H9 (cell line): ENCODE measurements at regions not wholly inside any gene's neighbourhood (a gene's known extent, or its start where the extent isn't known, plus 50 kb on each side); places are given as distances from the start of the nearest gene placed in this dataset.

Experiments
- DNase-seq: peaks from one replicate; pipeline ENCODE4 v3.0.0-alpha.2; 2017
- H2AFZ ChIP-seq: one replicate; pipeline ENCODE4 v1.6.1; 2013; ENCODE audit warnings: mild to moderate bottlenecking, low read length, control low read depth, moderate library complexity
- H2AK5ac ChIP-seq: 2 replicates; pipeline ENCODE4 v1.6.1; 2013; ENCODE audit warnings: low read length, control low read depth, mixed read lengths; ENCODE audit not compliant: insufficient read length
- H2BK120ac ChIP-seq: one replicate; pipeline ENCODE4 v1.6.1; 2013; ENCODE audit warnings: low read depth, mild to moderate bottlenecking, low read length, control low read depth, inconsistent platforms; ENCODE audit not compliant: poor library complexity, severe bottlenecking
- H2BK12ac ChIP-seq: 2 replicates; pipeline ENCODE4 v1.6.1; 2013; ENCODE audit warnings: low read length, control low read depth, mixed read lengths, low read depth; ENCODE audit not compliant: insufficient read length
- H2BK15ac ChIP-seq: 2 replicates; pipeline ENCODE4 v1.6.1; 2013; ENCODE audit warnings: low read depth, low read length, control low read depth
- H2BK20ac ChIP-seq: one replicate; pipeline ENCODE4 v1.6.1; 2013; ENCODE audit warnings: low read depth, mild to moderate bottlenecking, low read length, control low read depth, inconsistent platforms; ENCODE audit not compliant: poor library complexity, severe bottlenecking
- H2BK5ac ChIP-seq: 2 replicates; pipeline ENCODE4 v1.6.1; 2013; ENCODE audit warnings: low read length, control low read depth, mixed read lengths; ENCODE audit not compliant: insufficient read length
- H3K14ac ChIP-seq: 2 replicates; pipeline ENCODE4 v1.6.1; 2013; ENCODE audit warnings: low read length, control low read depth; ENCODE audit not compliant: insufficient read depth
- H3K18ac ChIP-seq: 2 replicates; pipeline ENCODE4 v1.6.1; 2013; ENCODE audit warnings: low read depth, mild to moderate bottlenecking, mixed read lengths, low read length, control low read depth; ENCODE audit not compliant: insufficient read length
- H3K23ac ChIP-seq: 2 replicates; pipeline ENCODE4 v1.6.1; 2013; ENCODE audit warnings: low read length, control low read depth, mixed read lengths, low read depth; ENCODE audit not compliant: insufficient read length
- H3K23me2 ChIP-seq: 2 replicates; pipeline ENCODE4 v1.6.1; 2013; ENCODE audit warnings: low read depth, mild to moderate bottlenecking, mixed read lengths, low read length, control low read depth; ENCODE audit not compliant: insufficient read length, poor library complexity, severe bottlenecking
- H3K27ac ChIP-seq: 2 replicates; pipeline ENCODE4 v1.5.1; 2013; ENCODE audit warnings: low read length, control low read depth, mixed read lengths, low read depth; ENCODE audit not compliant: insufficient read length
- H3K27me3 ChIP-seq: 2 replicates; pipeline ENCODE4 v1.6.1; 2013; ENCODE audit warnings: low read length, control low read depth, inconsistent platforms; ENCODE audit not compliant: insufficient read depth
- H3K4ac ChIP-seq: 2 replicates; pipeline ENCODE4 v1.6.1; 2013; ENCODE audit warnings: low read depth, mild to moderate bottlenecking, control low read depth, inconsistent platforms, low read length, moderate library complexity
- H3K4me1 ChIP-seq: 2 replicates; pipeline ENCODE4 v1.6.1; 2013; ENCODE audit warnings: low read length, control low read depth, inconsistent platforms; ENCODE audit not compliant: insufficient read depth
- H3K4me2 ChIP-seq: 2 replicates; pipeline ENCODE4 v1.6.1; 2013; ENCODE audit warnings: low read length, control low read depth, mixed read lengths; ENCODE audit not compliant: insufficient read length, insufficient read depth
- H3K56ac ChIP-seq: 2 replicates; pipeline ENCODE4 v1.6.1; 2013; ENCODE audit warnings: low read depth, mild to moderate bottlenecking, mixed read lengths, low read length, control low read depth; ENCODE audit not compliant: insufficient read length
- H3K79me1 ChIP-seq: 2 replicates; pipeline ENCODE4 v1.6.1; 2013; ENCODE audit warnings: low read depth, mild to moderate bottlenecking, moderate library complexity, low read length, control low read depth, inconsistent platforms; ENCODE audit not compliant: insufficient read depth, poor library complexity, severe bottlenecking
- H3K79me2 ChIP-seq: 2 replicates; pipeline ENCODE4 v1.6.1; 2013; ENCODE audit warnings: low read length, control low read depth, inconsistent platforms; ENCODE audit not compliant: insufficient read depth
- H3K9ac ChIP-seq: 2 replicates; pipeline ENCODE4 v1.6.1; 2013; ENCODE audit warnings: low read length, control low read depth, mixed read lengths; ENCODE audit not compliant: insufficient read length; ENCODE audit errors: extremely low read depth
- H3K9me3 ChIP-seq: one replicate; pipeline ENCODE4 v1.6.1; 2013; ENCODE audit warnings: low read depth, low read length, inconsistent platforms; ENCODE audit not compliant: control insufficient read depth
- H3T11ph ChIP-seq: one replicate; pipeline ENCODE4 v1.6.1; 2013; ENCODE audit warnings: mild to moderate bottlenecking, low read length, control low read depth, inconsistent platforms
- H4K20me1 ChIP-seq: one replicate; pipeline ENCODE4 v1.6.1; 2013; ENCODE audit not compliant: control insufficient read depth, insufficient read length, insufficient read depth
- H4K5ac ChIP-seq: 2 replicates; pipeline ENCODE4 v1.6.1; 2013; ENCODE audit warnings: low read depth, mild to moderate bottlenecking, mixed read lengths, low read length, control low read depth; ENCODE audit not compliant: insufficient read length
- H4K8ac ChIP-seq: replicated peaks from 2 replicates; pipeline ENCODE4 v1.6.1; 2013; ENCODE audit warnings: low read length, control low read depth, mixed read lengths, low read depth; ENCODE audit not compliant: insufficient read length
- H4K91ac ChIP-seq: 2 replicates; pipeline ENCODE4 v1.6.1; 2013; ENCODE audit warnings: low read depth, mild to moderate bottlenecking, moderate library complexity, mixed read lengths, low read length, control low read depth; ENCODE audit not compliant: insufficient read length
- H3K27ac Mint-ChIP-seq, 3 experiments: 2 replicates in 2 of 3; 3 replicates in 1 of 3; pipeline ENCODE4 v1.8.0; 2020 to 2021; ENCODE audit warnings: mixed read lengths in 3 of 3, mild to moderate bottlenecking in 1 of 3, moderate library complexity in 1 of 3
- H3K27me3 Mint-ChIP-seq: 2 replicates; pipeline ENCODE4 v1.8.0; 2021; ENCODE audit warnings: low read depth, mild to moderate bottlenecking, moderate library complexity, mixed read lengths
- H3K36me3 Mint-ChIP-seq, 3 experiments: 2 replicates in 2 of 3; 3 replicates in 1 of 3; pipeline ENCODE4 v1.8.0; 2020 to 2021; ENCODE audit warnings: low read depth in 3 of 3, mixed read lengths in 3 of 3; ENCODE audit not compliant: insufficient read depth in 1 of 3
- H3K4me1 Mint-ChIP-seq, 2 experiments: 2 replicates each; pipeline ENCODE4 v1.8.0; 2020; ENCODE audit warnings: mixed read lengths in 2 of 2
- H3K4me3 Mint-ChIP-seq, 2 experiments: 2 replicates in 1 of 2; 3 replicates in 1 of 2; pipeline ENCODE4 v1.8.0; 2020 to 2021; ENCODE audit warnings: mild to moderate bottlenecking in 2 of 2, mixed read lengths in 2 of 2, moderate library complexity in 1 of 2
- H3K9me3 Mint-ChIP-seq, 2 experiments: 2 replicates in 1 of 2; 3 replicates in 1 of 2; pipeline ENCODE4 v1.8.0; 2020; ENCODE audit warnings: mild to moderate bottlenecking in 2 of 2, mixed read lengths in 2 of 2, moderate library complexity in 1 of 2
- CTCF ChIP-seq: fragments of 200-600 bp; sonication (generic); conservative IDR thresholded peaks from 3 replicates; pipeline ENCODE4 v1.8.0; 2021; ENCODE audit warnings: antibody characterized with exemption, mild to moderate bottlenecking
- WGBS: extraction: QIAGEN DNeasy Blood & Tissue Kit; methylation state at CpG from one replicate; pipeline ENCODE4 v1.1.7; 2013; ENCODE audit warnings: missing lambda C conversion rate, low lambda C conversion rate, mixed read lengths; ENCODE audit not compliant: insufficient read length; ENCODE audit errors: extremely low coverage; 5-methylcytosine and 5-hydroxymethylcytosine counted together

DNA sequence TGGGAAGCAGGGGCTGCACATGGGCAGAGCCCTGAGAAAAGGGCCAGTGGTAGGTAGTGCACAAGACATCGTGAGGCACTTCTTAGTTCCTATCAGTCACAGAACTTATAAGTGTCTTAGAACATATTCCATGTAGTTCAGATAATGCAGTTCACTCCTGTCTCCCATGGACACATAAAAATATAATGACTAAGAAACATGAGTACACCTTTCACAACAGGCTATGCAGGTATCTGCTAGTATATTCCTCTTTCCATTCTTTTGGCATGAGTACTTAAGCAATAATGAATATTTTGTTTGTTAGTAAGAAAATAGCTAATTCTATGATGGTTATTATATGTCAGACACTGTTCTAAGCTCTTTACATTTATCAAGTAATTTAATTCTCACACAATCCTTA is 808.4 kb downstream of the BCL11A start:
- H2BK20ac ChIP-seq = no peak overlapping the region
- no peak overlapping the region for H2AK5ac ChIP-seq
- no peak overlapping the region for H4K91ac ChIP-seq
- no peak overlapping the region for H2BK120ac ChIP-seq
- H2AFZ ChIP-seq = no peak overlapping the region
- H3K4me1 Mint-ChIP-seq = no peaks in the 10 kb centered on the region
- no peak overlapping the region for H3K4ac ChIP-seq
- H3K27ac ChIP-seq = no peak overlapping the region
- H3K23ac ChIP-seq = no peak overlapping the region
- H4K20me1 ChIP-seq = no peaks in the 10 kb centered on the region
- H2BK15ac ChIP-seq = no peak overlapping the region
- H3K18ac ChIP-seq = no peak overlapping the region
- no peak overlapping the region for H4K5ac ChIP-seq
- no peak overlapping the region for H3K14ac ChIP-seq
- no peaks in the 10 kb centered on the region for H3K79me1 ChIP-seq
- no peaks in the 10 kb centered on the region for H3K23me2 ChIP-seq
- no peak overlapping the region for H3K4me2 ChIP-seq
- H2BK5ac ChIP-seq = no peak overlapping the region
- H3K79me2 ChIP-seq = no peaks in the 10 kb centered on the region
- H3K27me3 Mint-ChIP-seq = no peaks in the 10 kb centered on the region
- H4K8ac ChIP-seq = no peak overlapping the region
- no peaks in the 10 kb centered on the region for H3K9me3 ChIP-seq
- peak overlapping the region in 1 of 3 experiments; percentile 17; a peak in 1 of 7 replicates for H3K27ac Mint-ChIP-seq
- TF ChIP-seq CTCF = no peak
- no CpG with 5 or more reads among the region's 1 CpG for WGBS
- no peaks in the 10 kb centered on the region for H3K9me3 Mint-ChIP-seq
- H3K56ac ChIP-seq = no peak overlapping the region
- H3K9ac ChIP-seq = no peak overlapping the region
- H3T11ph ChIP-seq = no peak overlapping the region
- H2BK12ac ChIP-seq = no peak overlapping the region
- DNase-seq = no peak
- H3K4me1 ChIP-seq = no peaks in the 10 kb centered on the region
- no peaks in the 10 kb centered on the region for H3K27me3 ChIP-seq
- H3K36me3 Mint-ChIP-seq = no peaks in the 10 kb centered on the region
- no peak overlapping the region for H3K4me3 Mint-ChIP-seq
